ENCODE measurements at regions not wholly inside any gene's neighbourhood (a gene's known extent, or its start where the extent isn't known, plus 50 kb on each side); places are given as distances from the start of the nearest gene placed in this dataset.

GRCh38 chr5:74433896-74434829, 206.4 kb downstream of the ENC1 start:
- Mint-ChIP-seq H3K36me3 (no peaks in the 10 kb centered on the region), H3K4me3 (no peak overlapping the region), H3K9me3 (peaks cover 0 to 4% (median 0%) of the 10 kb centered on the region in 3 donors), H3K27ac (no peak overlapping the region), H3K4me1 (peaks cover 0 to 3% (median 1%) of the 10 kb centered on the region in 3 donors), H3K27me3 (peaks cover 23 to 30% of the 10 kb centered on the region in 2 donors)
- Histone ChIP-seq H3K9me3 (no peaks in the 10 kb centered on the region), H3K4me1 (ENCODE audit: control insufficient read depth in 1 of 2, extremely low read depth in 1 of 2, insufficient read depth in 2 of 2, low read length in 2 of 2) (peaks cover 0 to 2% of the 10 kb centered on the region in 2 experiments), H3K27me3 (replicated peaks in 1 of 2; ENCODE audit: control insufficient read depth in 2 of 2, extremely low read depth in 1 of 2, insufficient read depth in 2 of 2, low read length in 1 of 2) (peaks cover 0 to 8% of the 10 kb centered on the region in 2 experiments), H3K27ac (ENCODE audit: low read length) (no peak overlapping the region), H3K36me3 (ENCODE audit: control insufficient read depth in 2 of 2, extremely low read depth in 1 of 2, insufficient read depth in 1 of 2, low read length in 1 of 2) (no peaks in the 10 kb centered on the region), H3K4me3 (ENCODE audit: control insufficient read depth in 1 of 2, extremely low read depth in 1 of 2, low read length in 1 of 2) (no peak overlapping the region)
- ChIA-PET POLR2A (no interaction called here), CTCF (interaction anchor here in 1 of 2 donors (0.7 kb wide), 1 partner anchor 17 kb away, joined by 3 read pairs; no protein-coding TSS in a partner anchor)
- WGBS (ENCODE audit: insufficient coverage): 60% methylated on average over 5 of the region's 9 CpGs
- no peak for ATAC-seq (replicated peaks in 1 of 4)
- no peak for DNase-seq

DNA sequence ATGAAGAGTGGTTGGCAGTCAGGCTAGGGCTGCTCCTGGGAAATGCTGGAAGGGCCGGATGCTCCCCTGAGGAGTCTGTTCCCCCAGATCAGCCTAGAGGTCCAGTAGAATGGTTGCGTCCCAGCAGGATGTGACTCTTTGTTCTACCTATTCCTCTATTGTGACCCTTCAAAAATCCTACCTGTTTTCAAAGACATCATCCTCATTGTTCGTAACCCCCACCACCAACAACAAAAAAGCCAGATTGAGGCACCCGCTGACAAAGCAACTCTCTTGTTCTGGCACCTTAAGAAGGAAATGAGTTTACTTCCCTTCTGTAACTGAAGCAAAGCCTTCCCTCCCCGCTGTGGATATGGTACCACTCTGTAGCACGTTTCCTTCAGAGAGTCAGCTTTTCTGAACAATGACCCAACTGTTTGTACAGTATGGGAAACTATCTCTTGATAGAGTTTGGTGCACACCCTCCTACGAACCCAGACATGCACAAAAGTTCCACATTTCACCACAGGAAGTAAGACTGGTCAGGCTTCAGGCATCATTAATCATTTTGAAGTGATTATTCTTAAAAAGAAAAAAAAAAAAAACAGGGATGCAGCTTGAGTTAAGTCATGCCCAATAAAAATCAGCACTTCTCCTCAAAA, 207.2 kb downstream of the ENC1 start:
- H3K4me3 Mint-ChIP-seq: no peak overlapping the region
- Histone ChIP-seq H3K27ac (ENCODE audit: low read length) (no peak overlapping the region), H3K9me3 (no peaks in the 10 kb centered on the region), H3K4me1 (ENCODE audit: control insufficient read depth in 1 of 2, extremely low read depth in 1 of 2, insufficient read depth in 2 of 2, low read length in 2 of 2) (peaks cover 0 to 2% of the 10 kb centered on the region in 2 experiments), H3K27me3 (replicated peaks in 1 of 2; ENCODE audit: control insufficient read depth in 2 of 2, extremely low read depth in 1 of 2, insufficient read depth in 2 of 2, low read length in 1 of 2) (peaks cover 0 to 8% of the 10 kb centered on the region in 2 experiments), H3K4me3 (ENCODE audit: control insufficient read depth in 1 of 2, extremely low read depth in 1 of 2, low read length in 1 of 2) (no peak overlapping the region), H3K36me3 (ENCODE audit: control insufficient read depth in 2 of 2, extremely low read depth in 1 of 2, insufficient read depth in 1 of 2, low read length in 1 of 2) (no peaks in the 10 kb centered on the region)
- H3K9me3 Mint-ChIP-seq: peaks cover 0 to 4% (median 0%) of the 10 kb centered on the region in 3 donors
- CTCF ChIA-PET: interaction anchor here (0.6 to 0.7 kb wide), 2 partner anchors 18 to 40 kb away, joined by 3 read pairs; no protein-coding TSS in a partner anchor
- peaks cover 0 to 3% (median 1%) of the 10 kb centered on the region in 3 donors for H3K4me1 Mint-ChIP-seq
- WGBS (ENCODE audit: insufficient coverage): 23% methylated on average over 3 of the region's 7 CpGs
- DNase-seq (no peak), ATAC-seq (replicated peaks in 1 of 4) (no peak)
- H3K27ac Mint-ChIP-seq: no peak overlapping the region
- H3K27me3 Mint-ChIP-seq: peaks cover 27 to 31% of the 10 kb centered on the region in 2 donors
- no peaks in the 10 kb centered on the region for H3K36me3 Mint-ChIP-seq
- POLR2A ChIA-PET: no interaction called here

DNA sequence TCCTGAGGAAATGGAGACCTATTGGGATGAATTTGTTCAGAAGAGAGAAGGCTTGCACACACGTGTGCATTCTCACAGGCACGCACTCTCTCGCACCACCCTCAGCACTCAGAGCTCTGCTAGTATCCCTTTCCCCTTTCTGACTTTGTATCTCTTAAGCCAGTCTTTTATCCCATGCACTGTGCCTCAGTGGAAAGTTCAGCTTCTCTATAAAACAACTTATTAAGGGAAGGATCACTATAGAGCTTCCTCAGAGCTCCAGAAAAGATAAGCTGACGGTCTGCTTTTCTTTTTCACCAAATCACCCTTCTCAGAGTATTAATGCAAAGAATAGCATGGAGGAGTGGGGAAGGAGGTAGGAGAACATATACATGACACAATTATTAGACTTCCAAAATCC, 207.8 kb downstream of the ENC1 start:
- peaks cover 0 to 3% (median 1%) of the 10 kb centered on the region in 3 donors for H3K4me1 Mint-ChIP-seq
- Histone ChIP-seq H3K4me1 (ENCODE audit: control insufficient read depth in 1 of 2, extremely low read depth in 1 of 2, insufficient read depth in 2 of 2, low read length in 2 of 2) (peaks cover 0 to 2% of the 10 kb centered on the region in 2 experiments), H3K27ac (ENCODE audit: low read length) (no peak overlapping the region), H3K27me3 (replicated peaks in 1 of 2; ENCODE audit: control insufficient read depth in 2 of 2, extremely low read depth in 1 of 2, insufficient read depth in 2 of 2, low read length in 1 of 2) (peaks cover 0 to 8% of the 10 kb centered on the region in 2 experiments), H3K36me3 (ENCODE audit: control insufficient read depth in 2 of 2, extremely low read depth in 1 of 2, insufficient read depth in 1 of 2, low read length in 1 of 2) (no peaks in the 10 kb centered on the region), H3K4me3 (ENCODE audit: control insufficient read depth in 1 of 2, extremely low read depth in 1 of 2, low read length in 1 of 2) (no peak overlapping the region), H3K9me3 (no peaks in the 10 kb centered on the region)
- H3K9me3 Mint-ChIP-seq: peaks cover 0 to 4% (median 0%) of the 10 kb centered on the region in 3 donors
- H3K4me3 Mint-ChIP-seq: no peak overlapping the region
- no peaks in the 10 kb centered on the region for H3K36me3 Mint-ChIP-seq
- peaks cover 30 to 31% of the 10 kb centered on the region in 2 donors for H3K27me3 Mint-ChIP-seq
- H3K27ac Mint-ChIP-seq: no peak overlapping the region
- WGBS (ENCODE audit: insufficient coverage): 90% methylated on average over 2 of the region's 4 CpGs
- ChIA-PET CTCF (interaction anchor here (0.6 to 0.8 kb wide), 2 partner anchors 41 to 200 kb away, joined by 3 read pairs; no protein-coding TSS in a partner anchor), POLR2A (no interaction called here)
- ATAC-seq (replicated peaks in 1 of 4) (no peak), DNase-seq (no peak)

GRCh38 chr5:74432216-74432615, 208.3 kb downstream of the ENC1 start:
- Histone ChIP-seq H3K4me1 (ENCODE audit: control insufficient read depth in 1 of 2, extremely low read depth in 1 of 2, insufficient read depth in 2 of 2, low read length in 2 of 2) (peaks cover 0 to 2% of the 10 kb centered on the region in 2 experiments), H3K36me3 (ENCODE audit: control insufficient read depth in 2 of 2, extremely low read depth in 1 of 2, insufficient read depth in 1 of 2, low read length in 1 of 2) (no peaks in the 10 kb centered on the region), H3K27me3 (replicated peaks in 1 of 2; ENCODE audit: control insufficient read depth in 2 of 2, extremely low read depth in 1 of 2, insufficient read depth in 2 of 2, low read length in 1 of 2) (peaks cover 0 to 8% of the 10 kb centered on the region in 2 experiments), H3K9me3 (no peaks in the 10 kb centered on the region), H3K4me3 (ENCODE audit: control insufficient read depth in 1 of 2, extremely low read depth in 1 of 2, low read length in 1 of 2) (no peak overlapping the region), H3K27ac (ENCODE audit: low read length) (no peak overlapping the region)
- no peak overlapping the region for H3K27ac Mint-ChIP-seq
- peaks cover 31 to 34% of the 10 kb centered on the region in 2 donors for H3K27me3 Mint-ChIP-seq
- DNase-seq: no peak
- ChIA-PET CTCF (interaction anchor here in 1 of 2 donors (0.8 kb wide), 1 partner anchor 201 kb away, joined by 3 read pairs; no protein-coding TSS in a partner anchor), POLR2A (no interaction called here)
- peaks cover 0 to 4% (median 0%) of the 10 kb centered on the region in 3 donors for H3K9me3 Mint-ChIP-seq
- no peak for ATAC-seq (replicated peaks in 1 of 4)
- WGBS (ENCODE audit: insufficient coverage): 73% methylated on average over 6 of the region's 7 CpGs
- H3K36me3 Mint-ChIP-seq: no peaks in the 10 kb centered on the region
- no peak overlapping the region for H3K4me3 Mint-ChIP-seq
- peaks cover 0 to 3% (median 1%) of the 10 kb centered on the region in 3 donors for H3K4me1 Mint-ChIP-seq

DNA sequence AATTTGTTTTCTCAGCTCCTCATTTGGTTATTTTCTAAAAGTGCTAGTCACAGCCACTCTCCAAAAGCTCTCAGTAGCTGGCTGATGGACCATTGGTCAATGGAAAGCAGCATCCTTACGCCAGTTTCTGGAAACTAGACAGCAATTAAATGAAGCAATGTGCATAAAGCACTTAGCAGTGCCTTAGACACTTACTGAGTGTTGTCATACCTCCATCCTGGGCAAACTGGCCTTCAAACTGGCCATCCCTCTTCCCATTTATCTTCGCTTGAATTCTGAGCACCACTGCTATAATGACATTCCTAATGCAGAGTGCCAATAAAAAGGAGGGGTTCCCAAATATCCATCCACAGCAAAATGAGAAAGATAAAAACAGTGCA, 209.2 kb downstream of the ENC1 start:
- Histone ChIP-seq H3K4me3 (ENCODE audit: control insufficient read depth in 1 of 2, extremely low read depth in 1 of 2, low read length in 1 of 2) (no peak overlapping the region), H3K36me3 (ENCODE audit: control insufficient read depth in 2 of 2, extremely low read depth in 1 of 2, insufficient read depth in 1 of 2, low read length in 1 of 2) (no peaks in the 10 kb centered on the region), H3K4me1 (ENCODE audit: control insufficient read depth in 1 of 2, extremely low read depth in 1 of 2, insufficient read depth in 2 of 2, low read length in 2 of 2) (peaks cover 0 to 2% of the 10 kb centered on the region in 2 experiments), H3K27ac (ENCODE audit: low read length) (no peak overlapping the region), H3K27me3 (replicated peaks in 1 of 2; ENCODE audit: control insufficient read depth in 2 of 2, extremely low read depth in 1 of 2, insufficient read depth in 2 of 2, low read length in 1 of 2) (peaks cover 0 to 10% of the 10 kb centered on the region in 2 experiments), H3K9me3 (no peaks in the 10 kb centered on the region)
- Mint-ChIP-seq H3K4me1 (peaks cover 0 to 3% (median 1%) of the 10 kb centered on the region in 3 donors), H3K4me3 (no peak overlapping the region), H3K27me3 (peaks cover 31 to 34% of the 10 kb centered on the region in 2 donors), H3K9me3 (peaks cover 0 to 4% (median 0%) of the 10 kb centered on the region in 3 donors), H3K36me3 (no peaks in the 10 kb centered on the region), H3K27ac (no peak overlapping the region)
- ChIA-PET POLR2A (no interaction called here), CTCF (interaction anchor here in 1 of 2 donors (0.5 kb wide), 1 partner anchor 204 kb away, joined by 7 read pairs; no protein-coding TSS in a partner anchor)
- ATAC-seq (replicated peaks in 1 of 4) (no peak), DNase-seq (no peak)
- WGBS (ENCODE audit: insufficient coverage): 100% methylated on average over 1 of the region's 2 CpGs

All from T-cell (primary cell).